Karpas-422 (cell line): ENCODE measurements at regions not wholly inside any gene's neighbourhood (a gene's known extent, or its start where the extent isn't known, plus 50 kb on each side); places are given as distances from the start of the nearest gene placed in this dataset.

ENCODE experiments used
- DNase-seq: peaks from one replicate; pipeline ENCODE4 v3.0.0-alpha.2; 2015
- H2AFZ ChIP-seq: fragments of 200-600 bp; sonication (generic); 2 replicates; pipeline ENCODE4 v1.6.1; 2014; ENCODE audit warnings: antibody characterized with exemption, low read length, mixed read lengths
- H3K27ac ChIP-seq: fragments of 200-600 bp; sonication (generic); 2 replicates; pipeline ENCODE4 v1.5.1; 2014; ENCODE audit warnings: mild to moderate bottlenecking, low read length, moderate library complexity
- H3K27me3 ChIP-seq: fragments of 200-600 bp; sonication (generic); 2 replicates; pipeline ENCODE4 v1.6.1; 2014; ENCODE audit warnings: low read length, mixed read lengths
- H3K36me3 ChIP-seq: fragments of 200-600 bp; sonication (generic); 2 replicates; pipeline ENCODE4 v1.6.1; 2014; ENCODE audit warnings: low read length, mixed read lengths; ENCODE audit not compliant: insufficient read depth
- H3K4me1 ChIP-seq: fragments of 200-600 bp; sonication (generic); 2 replicates; pipeline ENCODE4 v1.6.1; 2014; ENCODE audit warnings: mild to moderate bottlenecking, low read length, mixed read lengths
- H3K4me2 ChIP-seq: fragments of 200-600 bp; sonication (generic); 2 replicates; pipeline ENCODE4 v1.6.1; 2014; ENCODE audit warnings: low read length, low read depth, mild to moderate bottlenecking; ENCODE audit not compliant: poor library complexity, severe bottlenecking
- H3K4me3 ChIP-seq: fragments of 200-600 bp; sonication (generic); 2 replicates; pipeline ENCODE4 v1.5.1; 2014; ENCODE audit warnings: mild to moderate bottlenecking, antibody characterized with exemption, low read length, mixed read lengths
- H3K79me2 ChIP-seq: fragments of 200-600 bp; sonication (generic); 2 replicates; pipeline ENCODE4 v1.6.1; 2014; ENCODE audit warnings: mild to moderate bottlenecking, low read length, mixed read lengths
- H3K9ac ChIP-seq: fragments of 200-600 bp; sonication (generic); 2 replicates; pipeline ENCODE4 v1.6.0; 2014; ENCODE audit warnings: low read length
- H3K9me2 ChIP-seq: fragments of 200-600 bp; sonication (generic), shearing (Covaris generic); replicated peaks from 2 replicates; pipeline ENCODE4 v1.6.0; 2014; ENCODE audit warnings: mild to moderate bottlenecking, low read length, moderate library complexity; ENCODE audit not compliant: insufficient read depth
- H3K9me3 ChIP-seq: fragments of 300-700, 200-600 bp; sonication (generic); 2 replicates; pipeline ENCODE4 v1.6.1; 2014; ENCODE audit warnings: low read length, mixed read lengths
- H4K20me1 ChIP-seq: fragments of 200-600 bp; sonication (generic); 2 replicates; pipeline ENCODE4 v1.6.1; 2014; ENCODE audit warnings: mild to moderate bottlenecking, antibody characterized with exemption, low read length, low read depth; ENCODE audit not compliant: insufficient read depth

- no peak overlapping the region for H3K4me3 ChIP-seq
- no peaks in the 10 kb centered on the region for H3K4me1 ChIP-seq
- H3K79me2 ChIP-seq = no peaks in the 10 kb centered on the region
- H3K9me3 ChIP-seq = peaks cover 15% of the 10 kb centered on the region; the same call in 1 of the 2 replicates
- no peaks in the 10 kb centered on the region for H3K36me3 ChIP-seq
- no peak overlapping the region for H3K27ac ChIP-seq
- no peaks in the 10 kb centered on the region for H3K9me2 ChIP-seq
- no peak overlapping the region for H2AFZ ChIP-seq
- H3K9ac ChIP-seq = no peak overlapping the region
- no peaks in the 10 kb centered on the region for H3K27me3 ChIP-seq
- no peak overlapping the region for H3K4me2 ChIP-seq
- H4K20me1 ChIP-seq = no peaks in the 10 kb centered on the region
- no peak for DNase-seq
Measured at GRCh38 chr6:164275773-164276172, 861.3 kb downstream of the QKI start.

GRCh38 chr6:164274493-164274892 is 860.0 kb downstream of the QKI start:
- Histone ChIP-seq H3K9me3 (peaks cover 15% of the 10 kb centered on the region; the same call in 1 of the 2 replicates), H3K4me2 (no peak overlapping the region), H3K4me3 (no peak overlapping the region), H3K4me1 (no peaks in the 10 kb centered on the region), H3K79me2 (no peaks in the 10 kb centered on the region), H2AFZ (no peak overlapping the region), H3K27ac (no peak overlapping the region), H4K20me1 (no peaks in the 10 kb centered on the region), H3K27me3 (no peaks in the 10 kb centered on the region), H3K36me3 (no peaks in the 10 kb centered on the region), H3K9me2 (no peaks in the 10 kb centered on the region), H3K9ac (no peak overlapping the region)
- DNase-seq = no peak

- no peak overlapping the region for H3K27ac ChIP-seq
- no peak overlapping the region for H3K9ac ChIP-seq
- peaks cover 15% of the 10 kb centered on the region; the same call in 1 of the 2 replicates for H3K9me3 ChIP-seq
- no peaks in the 10 kb centered on the region for H4K20me1 ChIP-seq
- H3K4me3 ChIP-seq = no peak overlapping the region
- H2AFZ ChIP-seq = no peak overlapping the region
- no peaks in the 10 kb centered on the region for H3K36me3 ChIP-seq
- no peak overlapping the region for H3K4me2 ChIP-seq
- no peaks in the 10 kb centered on the region for H3K9me2 ChIP-seq
- H3K79me2 ChIP-seq = no peaks in the 10 kb centered on the region
- H3K27me3 ChIP-seq = no peaks in the 10 kb centered on the region
- no peaks in the 10 kb centered on the region for H3K4me1 ChIP-seq
- DNase-seq = no peak
Measured at GRCh38 chr6:164273491-164273890, 859.0 kb downstream of the QKI start.

- Histone ChIP-seq H3K27me3 (no peaks in the 10 kb centered on the region), H2AFZ (no peak overlapping the region), H3K4me1 (no peaks in the 10 kb centered on the region), H3K9me3 (peaks cover 8% of the 10 kb centered on the region), H3K36me3 (no peaks in the 10 kb centered on the region), H3K79me2 (no peaks in the 10 kb centered on the region), H3K9ac (no peak overlapping the region), H3K9me2 (no peaks in the 10 kb centered on the region), H3K4me2 (no peak overlapping the region), H4K20me1 (no peaks in the 10 kb centered on the region), H3K27ac (no peak overlapping the region), H3K4me3 (no peak overlapping the region)
- DNase-seq = no peak
Measured at GRCh38 chr6:164266851-164267250, 852.3 kb downstream of the QKI start.

- Histone ChIP-seq H3K79me2 (no peaks in the 10 kb centered on the region), H3K9me3 (peaks cover 8% of the 10 kb centered on the region), H2AFZ (no peak overlapping the region), H3K36me3 (no peaks in the 10 kb centered on the region), H3K9me2 (no peaks in the 10 kb centered on the region), H3K4me3 (no peak overlapping the region), H3K4me1 (no peaks in the 10 kb centered on the region), H3K27me3 (no peaks in the 10 kb centered on the region), H3K9ac (no peak overlapping the region), H3K4me2 (no peak overlapping the region), H3K27ac (no peak overlapping the region), H4K20me1 (no peaks in the 10 kb centered on the region)
- no peak for DNase-seq
Measured at GRCh38 chr6:164262348-164262747, 847.8 kb downstream of the QKI start.

GRCh38 chr6:164258421-164258820 is 843.9 kb downstream of the QKI start:
- no peaks in the 10 kb centered on the region for H3K9me2 ChIP-seq
- no peaks in the 10 kb centered on the region for H3K36me3 ChIP-seq
- H3K27ac ChIP-seq = no peak overlapping the region
- H3K4me3 ChIP-seq = no peak overlapping the region
- no peak overlapping the region for H2AFZ ChIP-seq
- peaks cover 19% of the 10 kb centered on the region for H3K9me3 ChIP-seq
- H3K4me2 ChIP-seq = no peak overlapping the region
- DNase-seq = no peak
- no peaks in the 10 kb centered on the region for H3K79me2 ChIP-seq
- no peaks in the 10 kb centered on the region for H3K27me3 ChIP-seq
- no peak overlapping the region for H3K9ac ChIP-seq
- no peaks in the 10 kb centered on the region for H3K4me1 ChIP-seq
- H4K20me1 ChIP-seq = no peaks in the 10 kb centered on the region

GRCh38 chr6:164252948-164253347 is 838.4 kb downstream of the QKI start:
- Histone ChIP-seq H3K9me3 (peaks cover 15% of the 10 kb centered on the region), H2AFZ (no peak overlapping the region), H3K27ac (no peak overlapping the region), H3K4me1 (no peaks in the 10 kb centered on the region), H3K9me2 (no peaks in the 10 kb centered on the region), H3K9ac (no peak overlapping the region), H4K20me1 (no peaks in the 10 kb centered on the region), H3K79me2 (no peaks in the 10 kb centered on the region), H3K4me3 (no peak overlapping the region), H3K36me3 (no peaks in the 10 kb centered on the region), H3K27me3 (no peaks in the 10 kb centered on the region), H3K4me2 (no peak overlapping the region)
- DNase-seq = no peak

- H3K27me3 ChIP-seq = no peaks in the 10 kb centered on the region
- H3K4me2 ChIP-seq = no peak overlapping the region
- no peak for DNase-seq
- no peak overlapping the region for H3K27ac ChIP-seq
- no peak overlapping the region for H3K4me3 ChIP-seq
- H3K9me3 ChIP-seq = peaks cover 17% of the 10 kb centered on the region
- no peak overlapping the region for H3K9ac ChIP-seq
- no peaks in the 10 kb centered on the region for H3K9me2 ChIP-seq
- no peaks in the 10 kb centered on the region for H3K4me1 ChIP-seq
- no peaks in the 10 kb centered on the region for H4K20me1 ChIP-seq
- H3K79me2 ChIP-seq = no peaks in the 10 kb centered on the region
- no peaks in the 10 kb centered on the region for H3K36me3 ChIP-seq
- no peak overlapping the region for H2AFZ ChIP-seq
Measured at GRCh38 chr6:164252291-164252690, 837.8 kb downstream of the QKI start.

GRCh38 chr6:164247106-164247505 is 832.6 kb downstream of the QKI start:
- Histone ChIP-seq H3K9me2 (no peaks in the 10 kb centered on the region), H3K4me2 (no peak overlapping the region)

More at GRCh38 chr6:164247106-164247505, 832.6 kb downstream of the QKI start:
- Histone ChIP-seq H4K20me1 (no peaks in the 10 kb centered on the region), H3K4me1 (no peaks in the 10 kb centered on the region), H3K9me3 (peaks cover 7% of the 10 kb centered on the region), H3K36me3 (no peaks in the 10 kb centered on the region), H3K9ac (no peak overlapping the region), H3K27me3 (no peaks in the 10 kb centered on the region), H3K27ac (no peak overlapping the region), H3K4me3 (no peak overlapping the region), H2AFZ (no peak overlapping the region), H3K79me2 (no peaks in the 10 kb centered on the region)
- DNase-seq = no peak
